SK-N-SH treated with all-trans-retinoic acid at 6 μM for 48 hours (cell line): ENCODE measurements at regions not wholly inside any gene's neighbourhood (a gene's known extent, or its start where the extent isn't known, plus 50 kb on each side); places are given as distances from the start of the nearest gene placed in this dataset.

Source experiments
- ATAC-seq: fragments of 200-7000 bp; cut with Tn5 transposase; 3 replicates; pipeline ENCODE4 v1.9.1; 2020; ENCODE audit warnings: mild to moderate bottlenecking, moderate library complexity
- ARNTL ChIP-seq: fragments of 450-650 bp; formaldehyde crosslinking; IDR thresholded peaks from 2 replicates; pipeline ENCODE4 v1.5.0; 2020; ENCODE audit warnings: low read depth, mild to moderate bottlenecking, moderate library complexity, borderline replicate concordance
- BACH2 ChIP-seq: fragments of 250-450 bp; sonication (Bioruptor Pico); IDR thresholded peaks from 2 replicates; pipeline ENCODE4 v1.9.0; 2021; ENCODE audit warnings: mild to moderate bottlenecking, borderline replicate concordance
- CREB5 ChIP-seq: fragments of 250-450 bp; sonication (Bioruptor Pico); IDR thresholded peaks from 2 replicates; pipeline ENCODE4 v1.5.1; 2020; ENCODE audit warnings: low read depth, mild to moderate bottlenecking, moderate library complexity
- CSDC2 ChIP-seq: fragments of 250-450 bp; sonication (Bioruptor Pico); IDR thresholded peaks from 2 replicates; pipeline ENCODE4 v1.5.0; 2020; ENCODE audit warnings: mild to moderate bottlenecking, moderate library complexity
- ESRRG ChIP-seq: fragments of 250-450 bp; sonication (Bioruptor Pico); IDR thresholded peaks from 2 replicates; pipeline ENCODE4 v1.6.1; 2021; ENCODE audit warnings: mild to moderate bottlenecking
- GLIS3 ChIP-seq: fragments of 250-450 bp; sonication (Bioruptor Pico); IDR thresholded peaks from 2 replicates; pipeline ENCODE4 v1.5.0; 2020; ENCODE audit warnings: mild to moderate bottlenecking, moderate library complexity
- ISL1 ChIP-seq: fragments of 250-450 bp; sonication (Bioruptor Pico); IDR thresholded peaks from 2 replicates; pipeline ENCODE4 v2.1.2; 2022; ENCODE audit warnings: mild to moderate bottlenecking, moderate library complexity
- PATZ1 ChIP-seq: fragments of 250-450 bp; sonication (Bioruptor Pico); IDR thresholded peaks from 2 replicates; pipeline ENCODE4 v1.8.0; 2020; ENCODE audit warnings: mild to moderate bottlenecking, moderate library complexity, borderline replicate concordance
- POU6F1 ChIP-seq: fragments of 250-450 bp; sonication (Bioruptor Pico); IDR thresholded peaks from 2 replicates; pipeline ENCODE4 v1.8.0; 2021; ENCODE audit warnings: low read depth, mild to moderate bottlenecking, moderate library complexity, borderline replicate concordance
- PPARA ChIP-seq: fragments of 250-450 bp; sonication (Bioruptor Pico); IDR thresholded peaks from 2 replicates; pipeline ENCODE4 v1.5.0; 2020; ENCODE audit warnings: mild to moderate bottlenecking, borderline replicate concordance
- RARB ChIP-seq: fragments of 250-450 bp; sonication (Bioruptor Pico); IDR thresholded peaks from 2 replicates; pipeline ENCODE4 v1.8.0; 2021; ENCODE audit warnings: mild to moderate bottlenecking, moderate library complexity
- SNAI2 ChIP-seq: fragments of 250-450 bp; sonication (Bioruptor Pico); IDR thresholded peaks from 2 replicates; pipeline ENCODE4 v1.5.0; 2020; ENCODE audit warnings: mild to moderate bottlenecking, moderate library complexity
- TCF4 ChIP-seq: fragments of 250-450 bp; sonication (Bioruptor Pico); IDR thresholded peaks from 2 replicates; pipeline ENCODE4 v1.8.0; 2021; ENCODE audit warnings: mild to moderate bottlenecking, moderate library complexity, borderline replicate concordance
- TOX ChIP-seq: fragments of 250-450 bp; sonication (Bioruptor Pico); IDR thresholded peaks from 2 replicates; pipeline ENCODE4 v1.8.0; 2021; ENCODE audit warnings: mild to moderate bottlenecking, moderate library complexity, borderline replicate concordance
- TSHZ2 ChIP-seq: fragments of 250-450 bp; sonication (Bioruptor Pico); IDR thresholded peaks from 2 replicates; pipeline ENCODE4 v1.5.0; 2020; ENCODE audit warnings: mild to moderate bottlenecking, moderate library complexity
- ZC3H10 ChIP-seq: fragments of 250-450 bp; sonication (Bioruptor Pico); IDR thresholded peaks from 2 replicates; pipeline ENCODE4 v1.5.1; 2021; ENCODE audit warnings: mild to moderate bottlenecking, moderate library complexity
- ZFP3 ChIP-seq: fragments of 250-450 bp; sonication (Bioruptor Pico); IDR thresholded peaks from 2 replicates; pipeline ENCODE4 v1.5.0; 2020; ENCODE audit warnings: mild to moderate bottlenecking, moderate library complexity
- ZFP30 ChIP-seq: fragments of 450-650 bp; formaldehyde crosslinking; IDR thresholded peaks from 2 replicates; pipeline ENCODE4 v1.5.0; 2022; ENCODE audit warnings: mild to moderate bottlenecking, moderate library complexity
- ZNF565 ChIP-seq: fragments of 450-650 bp; formaldehyde crosslinking; conservative IDR thresholded peaks from 2 replicates; pipeline ENCODE4 v1.5.0; 2020; ENCODE audit warnings: low read depth, mild to moderate bottlenecking, moderate library complexity
- ZNF70 ChIP-seq: fragments of 450-650 bp; formaldehyde crosslinking; IDR thresholded peaks from 2 replicates; pipeline ENCODE4 v1.5.0; 2020; ENCODE audit warnings: mild to moderate bottlenecking, moderate library complexity
- ZNF8 ChIP-seq: fragments of 450-650 bp; formaldehyde crosslinking; IDR thresholded peaks from 2 replicates; pipeline ENCODE4 v1.5.0; 2020; ENCODE audit warnings: mild to moderate bottlenecking, moderate library complexity

GRCh38 chr21:25246546-25246945 lies 360.7 kb downstream of the MRPL39 start:
- TF ChIP-seq SNAI2 (no peak), POU6F1 (CRISPR knock-in tag) (no peak), PPARA (CRISPR knock-in tag) (no peak), GLIS3 (CRISPR knock-in tag) (no peak), TCF4 (CRISPR knock-in tag) (no peak), ZFP3 (CRISPR knock-in tag) (no peak), RARB (CRISPR knock-in tag) (no peak), ZNF70 (CRISPR knock-in tag) (no peak), CSDC2 (CRISPR knock-in tag) (no peak), ZNF8 (CRISPR knock-in tag) (no peak)
- no peak for ATAC-seq

- TF ChIP-seq ISL1: no peak
- TF ChIP-seq CREB5 (CRISPR knock-in tag): no peak
- no peak for TF ChIP-seq TOX (CRISPR knock-in tag)
- TF ChIP-seq PPARA (CRISPR knock-in tag): no peak
- no peak for TF ChIP-seq BACH2 (CRISPR knock-in tag)
- TF ChIP-seq ESRRG (CRISPR knock-in tag): no peak
- no peak for TF ChIP-seq GLIS3 (CRISPR knock-in tag)
- TF ChIP-seq POU6F1 (CRISPR knock-in tag): no peak
- no peak for TF ChIP-seq ZNF565 (CRISPR knock-in tag)
- no peak for TF ChIP-seq TSHZ2 (CRISPR knock-in tag)
- no peak for TF ChIP-seq RARB (CRISPR knock-in tag)
- TF ChIP-seq TCF4 (CRISPR knock-in tag): no peak
- no peak for TF ChIP-seq ZC3H10
- ATAC-seq: no peak
Observed at GRCh38 chr21:25244735-25245134, 362.5 kb downstream of the MRPL39 start.

- TF ChIP-seq RARB (CRISPR knock-in tag) (no peak), ZFP3 (CRISPR knock-in tag) (no peak), ZNF565 (CRISPR knock-in tag) (no peak)
- no peak for ATAC-seq
Observed at GRCh38 chr21:25243808-25244207, 363.5 kb downstream of the MRPL39 start.

- ATAC-seq: no peak
- TF ChIP-seq RARB (CRISPR knock-in tag) (no peak), ZNF70 (CRISPR knock-in tag) (no peak), SNAI2 (no peak), POU6F1 (CRISPR knock-in tag) (no peak), CREB5 (CRISPR knock-in tag) (no peak), CSDC2 (CRISPR knock-in tag) (no peak), ZFP30 (CRISPR knock-in tag) (no peak), PATZ1 (no peak), ZNF565 (CRISPR knock-in tag) (no peak), TCF4 (CRISPR knock-in tag) (no peak), ZC3H10 (no peak), ARNTL (no peak), BACH2 (CRISPR knock-in tag) (no peak), ESRRG (CRISPR knock-in tag) (no peak), PPARA (CRISPR knock-in tag) (no peak)
Observed at GRCh38 chr21:25240974-25241373, 366.3 kb downstream of the MRPL39 start.
